ENCODE measurements at regions not wholly inside any gene's neighbourhood (a gene's known extent, or its start where the extent isn't known, plus 50 kb on each side); places are given as distances from the start of the nearest gene placed in this dataset.

- H3K4me1 Mint-ChIP-seq, result no peaks in the 10 kb centered on the region
- ATAC-seq, result no peak
- no peaks in the 10 kb centered on the region for H3K36me3 Mint-ChIP-seq (ENCODE audit: low read depth)
- Histone ChIP-seq H4K20me1 (replicated peaks; ENCODE audit: insufficient read depth) (no peaks in the 10 kb centered on the region), H3K36me3 (ENCODE audit: insufficient read depth) (no peaks in the 10 kb centered on the region), H3K27ac (ENCODE audit: low read depth) (no peak overlapping the region), H3K79me2 (replicated peaks; ENCODE audit: insufficient read depth) (no peaks in the 10 kb centered on the region), H3K4me2 (no peak overlapping the region), H2AFZ (no peak overlapping the region), H3K4me3 (no peak overlapping the region), H3K27me3 (ENCODE audit: insufficient read depth) (no peaks in the 10 kb centered on the region), H3K9me2 (ENCODE audit: insufficient read depth) (peaks cover 12% of the 10 kb centered on the region), H3K4me1 (ENCODE audit: insufficient read depth) (no peaks in the 10 kb centered on the region), H3F3A (replicated peaks; ENCODE audit: low read depth) (no peaks in the 10 kb centered on the region)
- H3K27me3 Mint-ChIP-seq (ENCODE audit: insufficient read depth, low read depth, poor library complexity), result no peaks in the 10 kb centered on the region
- H3K4me3 Mint-ChIP-seq, result no peak overlapping the region
- TF ChIP-seq ZNF114 (CRISPR knock-in tag; IDR thresholded peaks at IDR 0.05) (no peak), REST (IDR thresholded peaks at IDR 0.05; ENCODE audit: unreplicated experiment) (no peak), NANOG (IDR thresholded peaks at IDR 0.05; ENCODE audit: borderline replicate concordance) (no peak), ZNF331 (CRISPR knock-in tag; IDR thresholded peaks at IDR 0.05; ENCODE audit: low read depth) (no peak), ETS1 (IDR thresholded peaks at IDR 0.05) (no peak), STAT1 (IDR thresholded peaks at IDR 0.05; ENCODE audit: unreplicated experiment) (no peak), EZH2phosphoT487 (IDR thresholded peaks at IDR 0.05; ENCODE audit: unreplicated experiment) (no peak)
- H3K9me3 Mint-ChIP-seq, result no peaks in the 10 kb centered on the region; the same call in 2 of the 3 replicates
- no peak for DNase-seq (ENCODE audit: low spot score)
- H3K27ac Mint-ChIP-seq, result no peak overlapping the region
These were observed 1415.6 kb upstream of the PCDH7 start for GRCh38 chr4:29304595-29304994.

- no peak for DNase-seq (ENCODE audit: low spot score)
- H3K9me2 ChIP-seq (ENCODE audit: insufficient read depth), result peaks cover 12% of the 10 kb centered on the region
- TF ChIP-seq ZNF114 (CRISPR knock-in tag; IDR thresholded peaks at IDR 0.05) (no peak), NANOG (IDR thresholded peaks at IDR 0.05; ENCODE audit: borderline replicate concordance) (no peak)
- Mint-ChIP-seq H3K27ac (no peak overlapping the region), H3K27me3 (ENCODE audit: insufficient read depth, low read depth, poor library complexity) (no peaks in the 10 kb centered on the region), H3K9me3 (no peaks in the 10 kb centered on the region), H3K4me3 (no peak overlapping the region), H3K36me3 (ENCODE audit: low read depth) (no peaks in the 10 kb centered on the region), H3K4me1 (no peaks in the 10 kb centered on the region)
- H3K36me3 ChIP-seq (ENCODE audit: insufficient read depth), result no peaks in the 10 kb centered on the region
- no peak overlapping the region for H2AFZ ChIP-seq
- H3F3A ChIP-seq (replicated peaks; ENCODE audit: low read depth), result no peaks in the 10 kb centered on the region
- H3K79me2 ChIP-seq (replicated peaks; ENCODE audit: insufficient read depth), result no peaks in the 10 kb centered on the region
- ATAC-seq, result no peak
- no peaks in the 10 kb centered on the region for H4K20me1 ChIP-seq (replicated peaks; ENCODE audit: insufficient read depth)
- no peaks in the 10 kb centered on the region for H3K27me3 ChIP-seq (ENCODE audit: insufficient read depth)
- H3K27ac ChIP-seq (ENCODE audit: low read depth), result no peak overlapping the region
- no peak overlapping the region for H3K4me2 ChIP-seq
- H3K4me3 ChIP-seq, result no peak overlapping the region
- H3K4me1 ChIP-seq (ENCODE audit: insufficient read depth), result no peaks in the 10 kb centered on the region
These were observed 1412.9 kb upstream of the PCDH7 start for GRCh38 chr4:29307256-29307655.
